ENCODE measurements at regions not wholly inside any gene's neighbourhood (a gene's known extent, or its start where the extent isn't known, plus 50 kb on each side); places are given as distances from the start of the nearest gene placed in this dataset.

DNA sequence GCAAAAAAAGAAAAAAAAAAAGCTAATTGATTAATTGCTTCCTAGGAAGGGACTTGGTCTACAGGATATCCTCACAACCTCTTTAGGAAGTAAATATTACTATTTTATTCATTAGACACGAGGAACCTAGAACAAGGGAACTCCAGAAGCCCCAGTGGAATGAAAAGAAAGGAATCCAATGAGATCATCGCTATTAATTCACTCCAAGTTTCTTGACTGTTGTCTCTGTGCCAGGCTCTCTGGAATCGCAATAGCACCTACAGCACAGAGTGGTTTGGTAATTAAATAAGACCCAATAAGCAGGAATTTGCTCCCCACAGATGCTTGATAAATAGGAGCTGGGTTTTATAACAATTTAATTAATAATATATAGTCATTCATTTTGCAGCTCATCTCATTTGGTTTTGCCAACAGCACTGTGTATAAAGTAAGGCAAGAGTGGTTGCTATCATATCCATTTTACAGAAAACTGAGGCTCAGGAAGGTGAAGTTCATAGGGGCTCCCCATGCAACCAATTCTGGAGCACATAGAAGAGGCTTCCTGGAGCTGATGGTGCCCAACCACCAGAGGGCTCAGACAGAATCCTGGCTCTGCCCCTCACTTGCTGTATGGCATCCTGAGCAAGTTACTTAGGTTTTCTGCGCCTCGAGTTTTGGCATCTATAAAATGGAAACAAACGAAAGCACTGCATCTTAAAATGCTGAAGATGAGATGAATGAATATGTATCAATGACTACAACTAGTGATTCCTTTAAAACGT, 420.2 kb downstream of the MED13L start:
- intact Hi-C loops (cut with micrococcal nuclease) = no loop called here
- no peak for TF ChIP-seq EZH2 (IDR thresholded peaks at IDR 0.05; ENCODE audit: low read length, unreplicated experiment)
- TF ChIP-seq, protein P1, sequence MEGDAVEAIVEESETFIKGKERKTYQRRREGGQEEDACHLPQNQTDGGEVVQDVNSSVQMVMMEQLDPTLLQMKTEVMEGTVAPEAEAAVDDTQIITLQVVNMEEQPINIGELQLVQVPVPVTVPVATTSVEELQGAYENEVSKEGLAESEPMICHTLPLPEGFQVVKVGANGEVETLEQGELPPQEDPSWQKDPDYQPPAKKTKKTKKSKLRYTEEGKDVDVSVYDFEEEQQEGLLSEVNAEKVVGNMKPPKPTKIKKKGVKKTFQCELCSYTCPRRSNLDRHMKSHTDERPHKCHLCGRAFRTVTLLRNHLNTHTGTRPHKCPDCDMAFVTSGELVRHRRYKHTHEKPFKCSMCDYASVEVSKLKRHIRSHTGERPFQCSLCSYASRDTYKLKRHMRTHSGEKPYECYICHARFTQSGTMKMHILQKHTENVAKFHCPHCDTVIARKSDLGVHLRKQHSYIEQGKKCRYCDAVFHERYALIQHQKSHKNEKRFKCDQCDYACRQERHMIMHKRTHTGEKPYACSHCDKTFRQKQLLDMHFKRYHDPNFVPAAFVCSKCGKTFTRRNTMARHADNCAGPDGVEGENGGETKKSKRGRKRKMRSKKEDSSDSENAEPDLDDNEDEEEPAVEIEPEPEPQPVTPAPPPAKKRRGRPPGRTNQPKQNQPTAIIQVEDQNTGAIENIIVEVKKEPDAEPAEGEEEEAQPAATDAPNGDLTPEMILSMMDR (conservative IDR thresholded peaks at IDR 0.05; ENCODE audit: low read depth, low read length) = no peak; the same call in 1 of the 2 replicates
- no peak for TF ChIP-seq EZH2phosphoT487 (IDR thresholded peaks at IDR 0.05; ENCODE audit: borderline replicate concordance, low read length)
- H3K27me3 ChIP-seq (ENCODE audit: low read length) = peaks cover 64% of the 10 kb centered on the region
- no peaks in the 10 kb centered on the region for H3F3A ChIP-seq (ENCODE audit: low read length, unreplicated experiment)
- ATAC-seq (peak; percentile 35; the same call in 1 of the 2 replicates), DNase-seq (peak; percentile 22)
- no peaks in the 10 kb centered on the region for H3K9me2 ChIP-seq (replicated peaks; ENCODE audit: low read length)
- no peak overlapping the region for H3K27ac ChIP-seq (ENCODE audit: low read length)
- H3K79me2 ChIP-seq (ENCODE audit: low read length) = no peaks in the 10 kb centered on the region
- H3K9ac ChIP-seq (ENCODE audit: low read length) = no peak overlapping the region
- no peaks in the 10 kb centered on the region for H3K9me3 ChIP-seq (ENCODE audit: low read length)
- H3K4me1 ChIP-seq (ENCODE audit: insufficient read depth, low read length) = no peaks in the 10 kb centered on the region
- BruUV-seq (replicated peaks) = no TSS peak
- no peak overlapping the region for H2AFZ ChIP-seq (ENCODE audit: low read length)
- H3K4me2 ChIP-seq (ENCODE audit: low read length) = no peak overlapping the region
- no peak overlapping the region for H3K4me3 ChIP-seq (ENCODE audit: low read length)
- POLR2A ChIA-PET (ENCODE audit: unreplicated experiment) = interaction anchor here (0.6 kb wide), 1 partner anchor 90 kb away, joined by 3 read pairs; no protein-coding TSS in a partner anchor
- CTCF ChIA-PET = no interaction called here
- no peaks in the 10 kb centered on the region for H4K20me1 ChIP-seq (ENCODE audit: low read length)
- H3K36me3 ChIP-seq (ENCODE audit: low read depth, low read length) = no peaks in the 10 kb centered on the region

DNA sequence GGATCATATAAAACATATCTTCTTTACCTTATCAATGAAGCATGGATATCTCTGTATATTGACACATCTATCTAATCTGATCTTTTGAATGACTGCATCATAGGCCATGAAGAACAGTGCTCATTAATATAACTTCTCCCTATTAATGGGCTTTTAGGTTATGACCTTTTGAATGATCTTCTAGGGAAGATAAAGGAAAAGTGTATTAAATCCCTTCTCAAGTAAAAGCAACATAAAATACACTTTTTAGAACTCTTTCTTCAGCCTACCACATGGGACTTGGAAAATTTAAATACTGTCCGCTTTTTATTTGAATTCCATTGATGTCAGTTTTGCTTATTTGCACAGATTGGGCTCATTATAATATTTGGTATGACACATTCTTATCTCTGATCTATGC, 425.4 kb downstream of the MED13L start:
- no peaks in the 10 kb centered on the region for H3K4me1 ChIP-seq (ENCODE audit: insufficient read depth, low read length)
- H3F3A ChIP-seq (ENCODE audit: low read length, unreplicated experiment) = no peaks in the 10 kb centered on the region
- no peak overlapping the region for H2AFZ ChIP-seq (ENCODE audit: low read length)
- H3K27ac ChIP-seq (ENCODE audit: low read length) = no peak overlapping the region
- TF ChIP-seq EZH2phosphoT487 (IDR thresholded peaks at IDR 0.05; ENCODE audit: borderline replicate concordance, low read length) = no peak
- TF ChIP-seq, protein P1 (conservative IDR thresholded peaks at IDR 0.05; ENCODE audit: low read depth, low read length) = no peak
- no peak for TF ChIP-seq EZH2 (IDR thresholded peaks at IDR 0.05; ENCODE audit: low read length, unreplicated experiment)
- no peaks in the 10 kb centered on the region for H3K9me3 ChIP-seq (ENCODE audit: low read length)
- intact Hi-C loops (cut with micrococcal nuclease) = no loop called here
- H3K27me3 ChIP-seq (ENCODE audit: low read length) = peaks cover 43% of the 10 kb centered on the region
- no peaks in the 10 kb centered on the region for H3K36me3 ChIP-seq (ENCODE audit: low read depth, low read length)
- DNase-seq (no peak), ATAC-seq (no peak)
- ChIA-PET CTCF (no interaction called here), POLR2A (ENCODE audit: unreplicated experiment) (no interaction called here)
- H3K79me2 ChIP-seq (ENCODE audit: low read length) = no peaks in the 10 kb centered on the region
- no peaks in the 10 kb centered on the region for H3K9me2 ChIP-seq (replicated peaks; ENCODE audit: low read length)
- no peak overlapping the region for H3K9ac ChIP-seq (ENCODE audit: low read length)
- H4K20me1 ChIP-seq (ENCODE audit: low read length) = no peaks in the 10 kb centered on the region
- no TSS peak for BruUV-seq (replicated peaks)
- no peak overlapping the region for H3K4me2 ChIP-seq (ENCODE audit: low read length)
- H3K4me3 ChIP-seq (ENCODE audit: low read length) = no peak overlapping the region

DNA sequence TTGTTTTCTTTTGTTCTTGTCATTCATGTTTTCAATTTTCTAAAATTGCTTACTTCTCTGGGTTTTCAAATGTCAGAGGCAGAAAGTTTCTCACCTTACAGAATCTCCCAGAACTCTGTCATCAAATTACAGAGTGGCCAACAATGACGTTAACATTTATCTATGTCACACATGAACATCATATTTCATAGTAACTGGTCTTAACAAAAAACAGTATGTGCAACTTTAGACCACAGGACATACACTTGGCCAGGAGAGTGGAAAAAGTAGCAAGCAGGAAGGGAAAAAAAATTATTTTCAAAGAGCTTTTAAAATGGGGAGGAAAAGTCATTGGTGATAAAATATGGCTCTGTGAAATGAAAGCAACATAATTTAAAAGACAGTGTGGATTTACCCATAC, 426.5 kb downstream of the MED13L start:
- ATAC-seq = no peak
- H3K4me3 ChIP-seq (ENCODE audit: low read length) = no peak overlapping the region
- POLR2A ChIA-PET (ENCODE audit: unreplicated experiment) = no interaction called here
- no peaks in the 10 kb centered on the region for H3F3A ChIP-seq (ENCODE audit: low read length, unreplicated experiment)
- H3K27me3 ChIP-seq (ENCODE audit: low read length) = peaks cover 36% of the 10 kb centered on the region
- H3K4me2 ChIP-seq (ENCODE audit: low read length) = no peak overlapping the region
- H3K9me2 ChIP-seq (replicated peaks; ENCODE audit: low read length) = no peaks in the 10 kb centered on the region
- no peak overlapping the region for H2AFZ ChIP-seq (ENCODE audit: low read length)
- H4K20me1 ChIP-seq (ENCODE audit: low read length) = no peaks in the 10 kb centered on the region
- intact Hi-C loops (cut with micrococcal nuclease) = no loop called here
- H3K9ac ChIP-seq (ENCODE audit: low read length) = no peak overlapping the region
- DNase-seq = no peak
- H3K9me3 ChIP-seq (ENCODE audit: low read length) = no peaks in the 10 kb centered on the region
- BruUV-seq (replicated peaks) = no TSS peak
- TF ChIP-seq, protein P1 (conservative IDR thresholded peaks at IDR 0.05; ENCODE audit: low read depth, low read length) = no peak
- TF ChIP-seq EZH2phosphoT487 (IDR thresholded peaks at IDR 0.05; ENCODE audit: borderline replicate concordance, low read length) (no peak), EZH2 (IDR thresholded peaks at IDR 0.05; ENCODE audit: low read length, unreplicated experiment) (no peak)
- no peak overlapping the region for H3K27ac ChIP-seq (ENCODE audit: low read length)
- H3K79me2 ChIP-seq (ENCODE audit: low read length) = no peaks in the 10 kb centered on the region
- no peaks in the 10 kb centered on the region for H3K36me3 ChIP-seq (ENCODE audit: low read depth, low read length)
- CTCF ChIA-PET = no interaction called here
- no peaks in the 10 kb centered on the region for H3K4me1 ChIP-seq (ENCODE audit: insufficient read depth, low read length)
